KBM-7 (cell line): ENCODE measurements at regions not wholly inside any gene's neighbourhood (a gene's known extent, or its start where the extent isn't known, plus 50 kb on each side); places are given as distances from the start of the nearest gene placed in this dataset.

Experiments used
- DNase-seq: peaks from one replicate; pipeline ENCODE4 v3.0.0-alpha.2; 2015
- in situ Hi-C: fragments of 300-500 bp; cut with MboI; formaldehyde crosslinking; loops from 2 replicates; pipeline ENCODE4 v1.14.3; 2020; ENCODE audit warnings: low sequenced_read_pairs, low pct_unique_long_range_greater_than_20kb, mixed read lengths

DNA sequence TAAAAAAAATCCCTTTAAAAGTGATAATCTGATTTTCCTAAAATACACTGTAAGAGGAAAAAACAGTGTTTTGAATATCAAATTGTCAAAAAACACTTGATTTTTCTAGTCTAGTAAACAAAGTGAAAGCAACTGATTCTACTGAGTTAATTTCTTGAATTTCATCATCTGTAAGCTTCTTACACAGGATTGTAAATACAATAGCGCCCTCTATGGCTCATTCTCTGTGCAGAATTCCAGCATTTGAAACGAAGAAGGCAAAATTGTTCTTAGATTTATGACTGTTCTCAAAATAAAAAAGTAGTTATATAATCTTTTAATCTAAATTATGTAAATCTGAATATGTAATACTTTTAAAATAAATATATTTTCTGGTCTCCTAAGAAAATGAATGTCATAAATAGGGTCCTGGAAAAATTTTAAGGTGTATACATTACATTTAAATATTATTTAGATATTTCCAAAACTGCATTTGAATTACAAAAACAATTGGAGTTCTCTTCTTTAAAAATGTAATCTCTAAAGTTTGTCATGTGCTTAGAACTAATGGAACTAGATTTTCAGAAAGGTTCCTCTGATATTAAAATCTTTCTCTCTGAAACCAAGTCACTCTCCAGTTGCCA is 176.9 kb upstream of the MC4R start:
- DNase-seq, result peak; percentile 49
- in situ Hi-C loops, result no loop called here

DNA sequence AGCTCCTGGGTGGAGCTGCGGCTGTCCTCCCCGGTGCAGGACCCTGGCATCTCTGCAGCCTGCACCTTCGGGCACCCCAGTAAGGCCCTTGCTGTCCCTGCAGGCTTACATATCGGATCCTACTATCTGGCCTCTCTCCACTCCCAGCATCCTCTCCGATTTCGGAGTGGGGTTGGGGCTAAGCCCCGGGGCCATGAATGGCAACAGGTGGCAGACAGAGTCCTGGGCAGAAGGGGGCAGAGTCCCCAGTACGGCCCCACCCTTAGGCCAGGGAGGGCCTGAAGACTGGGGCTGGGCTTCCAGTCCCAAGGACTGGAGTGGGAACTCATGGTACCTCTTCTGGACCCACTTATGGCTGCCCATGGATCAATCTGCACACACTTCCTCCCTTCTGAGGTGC is 180.4 kb upstream of the MC4R start:
- DNase-seq, result no peak
- in situ Hi-C loops, result no loop called here

DNA sequence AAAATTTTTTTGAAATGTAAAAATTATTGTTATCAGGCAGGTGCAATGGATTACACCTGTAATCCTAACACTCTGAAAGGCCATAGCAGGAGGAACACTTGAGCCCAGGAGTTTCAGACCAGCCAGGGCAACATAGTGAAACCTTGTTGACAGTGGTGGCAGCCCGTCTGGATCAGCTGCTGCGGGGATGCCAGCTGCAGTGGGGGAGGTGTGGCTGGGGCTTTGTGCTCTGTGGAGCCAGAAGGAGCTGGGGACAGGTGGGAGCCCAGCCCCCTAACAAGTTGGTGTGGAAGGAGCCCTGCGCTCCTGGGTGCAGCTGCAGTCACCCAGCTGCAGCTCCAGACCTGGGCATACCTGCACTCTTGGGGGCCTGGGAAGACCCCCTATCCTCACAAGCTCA is 182.4 kb upstream of the MC4R start:
- in situ Hi-C loops, result no loop called here
- no peak for DNase-seq

DNA sequence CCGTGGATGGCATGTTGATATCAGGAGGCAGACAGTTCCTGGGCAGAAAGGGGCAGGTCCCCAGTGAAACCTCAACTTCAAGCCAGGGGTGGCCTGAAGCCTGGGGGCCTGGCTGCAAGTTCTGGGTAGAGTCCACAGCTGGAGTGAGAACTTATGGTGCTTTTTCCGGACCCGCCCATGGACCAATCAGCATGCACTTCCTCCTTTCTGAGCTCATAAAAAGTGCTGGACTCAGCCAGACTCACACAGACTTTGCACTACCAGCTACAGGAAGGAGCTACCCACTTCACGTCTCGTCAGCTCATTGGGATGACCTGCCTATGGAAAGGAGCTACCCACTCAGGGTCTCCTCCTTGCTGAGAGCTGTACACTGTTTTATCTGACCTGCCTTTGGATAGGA is 183.1 kb upstream of the MC4R start:
- in situ Hi-C loops, result no loop called here
- no peak for DNase-seq

DNA sequence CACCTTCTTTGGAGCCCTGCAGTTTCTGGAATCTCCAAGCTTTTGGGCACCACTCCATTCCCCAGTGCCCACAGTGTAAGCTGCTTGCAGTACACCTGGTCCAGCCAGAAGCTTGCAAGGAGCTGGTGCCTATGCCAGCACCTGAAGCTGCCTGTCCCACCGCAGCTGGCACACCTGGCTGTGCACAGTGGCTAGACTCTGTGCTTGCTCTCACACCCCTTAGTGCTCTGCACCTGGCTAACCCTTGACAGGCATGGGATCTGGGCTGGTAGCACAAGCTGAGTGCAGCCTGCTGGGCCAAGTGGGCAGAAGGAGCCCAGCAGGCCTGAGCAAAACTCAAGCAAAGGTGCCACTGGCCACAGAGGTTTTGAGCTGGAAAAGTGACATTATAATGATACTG is 183.8 kb upstream of the MC4R start:
- in situ Hi-C loops, result no loop called here
- DNase-seq, result no peak

DNA sequence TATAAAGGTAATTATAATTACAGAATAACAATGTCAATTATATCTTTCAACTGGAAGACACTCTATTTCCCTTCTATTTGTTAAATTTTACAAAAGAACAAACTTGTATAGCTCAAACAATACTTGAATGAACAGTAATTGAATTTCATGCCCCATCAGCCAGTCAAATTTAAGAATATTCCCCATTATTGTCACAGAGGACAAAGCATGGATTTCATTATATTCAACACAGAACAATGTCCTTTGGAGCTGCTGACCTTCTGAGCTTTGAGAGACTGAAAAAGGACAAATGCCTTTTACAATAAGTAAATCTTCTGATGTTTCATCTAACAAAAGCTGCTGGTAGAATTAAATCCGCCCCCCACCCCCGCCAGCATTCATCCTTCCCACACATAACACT is 187.5 kb upstream of the MC4R start:
- in situ Hi-C loops, result no loop called here
- DNase-seq, result no peak

DNA sequence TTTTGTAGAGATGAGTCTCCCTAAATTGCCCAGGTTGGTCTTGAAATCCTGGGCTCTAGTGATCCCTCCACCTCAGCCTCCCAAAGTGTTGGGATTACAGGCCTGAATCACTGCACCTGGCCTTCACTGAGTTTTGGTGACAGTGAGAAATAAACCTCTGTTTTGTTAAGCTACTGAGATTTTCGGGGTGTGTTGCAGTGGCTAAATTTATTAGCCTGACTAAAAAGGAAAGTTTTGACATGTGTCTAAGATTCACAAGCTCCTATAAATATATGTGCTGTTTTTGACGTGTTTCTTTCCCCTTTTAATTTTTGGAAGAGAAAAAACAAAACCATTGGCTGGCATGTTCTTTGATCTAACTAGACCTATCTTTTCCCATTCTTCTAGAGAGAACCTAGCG is 190.5 kb upstream of the MC4R start:
- in situ Hi-C loops, result no loop called here

DNA sequence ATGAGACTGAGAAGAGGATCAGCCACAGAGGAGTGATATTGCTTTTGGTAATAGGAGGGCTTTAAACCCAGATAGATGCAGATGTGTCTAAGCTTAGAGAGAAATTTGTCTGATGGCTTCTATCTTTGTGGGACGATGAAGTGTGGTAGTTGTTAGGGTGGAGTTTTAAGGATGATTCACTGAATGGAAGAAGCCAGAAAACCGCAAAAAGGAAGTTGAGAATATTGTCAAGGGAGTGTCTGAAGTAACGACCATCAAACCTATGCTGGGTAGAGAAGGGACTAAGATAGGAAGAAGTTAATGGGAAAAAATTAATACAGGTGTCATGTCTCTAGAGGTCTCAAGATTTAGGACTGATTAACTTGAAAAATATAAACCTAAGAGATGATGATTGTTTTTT is 195.6 kb upstream of the MC4R start:
- DNase-seq, result peak; percentile 40
- in situ Hi-C loops, result no loop called here

More for the DNA sequence above, 190.5 kb upstream of the MC4R start:
- DNase-seq, result no peak

DNA sequence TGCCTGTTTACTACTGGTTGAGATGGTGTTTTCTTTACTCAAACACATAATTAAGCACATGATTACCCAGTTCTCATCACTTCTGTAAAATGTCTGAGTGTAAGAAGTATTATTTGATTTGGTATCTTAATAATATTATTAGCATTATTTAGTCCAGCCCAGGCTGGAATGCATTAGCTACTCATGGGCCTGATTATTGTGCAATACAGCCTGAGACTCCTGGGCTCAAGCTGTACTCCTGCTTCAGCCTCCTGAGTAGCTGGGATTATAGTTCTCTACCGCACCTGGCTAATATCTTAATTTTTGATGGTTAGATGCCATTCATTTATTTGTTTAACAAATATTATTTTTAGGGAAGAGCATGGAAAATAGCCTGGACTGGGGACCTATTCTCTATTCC is 197.6 kb upstream of the MC4R start:
- no peak for DNase-seq
- in situ Hi-C loops, result no loop called here

DNA sequence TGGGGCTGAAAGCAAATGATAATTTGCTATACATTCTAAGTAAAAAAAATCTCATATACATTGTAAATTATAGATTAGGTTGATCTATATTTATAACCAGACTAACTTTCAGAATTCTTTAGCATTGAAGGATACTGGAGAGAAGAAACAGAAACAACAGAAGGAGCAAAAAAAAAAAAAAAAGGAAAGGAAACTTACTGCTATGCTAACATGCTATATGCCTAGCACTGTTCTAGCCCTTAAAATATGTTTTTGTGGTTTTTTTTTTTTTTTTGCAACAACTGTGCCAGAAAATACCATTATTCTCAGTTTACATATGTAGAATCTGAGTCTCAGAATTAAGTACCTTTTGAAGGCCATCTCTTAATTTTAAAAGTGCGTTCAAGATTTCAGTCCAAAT is 204.9 kb upstream of the MC4R start:
- DNase-seq, result no peak
- in situ Hi-C loops, result no loop called here

DNA sequence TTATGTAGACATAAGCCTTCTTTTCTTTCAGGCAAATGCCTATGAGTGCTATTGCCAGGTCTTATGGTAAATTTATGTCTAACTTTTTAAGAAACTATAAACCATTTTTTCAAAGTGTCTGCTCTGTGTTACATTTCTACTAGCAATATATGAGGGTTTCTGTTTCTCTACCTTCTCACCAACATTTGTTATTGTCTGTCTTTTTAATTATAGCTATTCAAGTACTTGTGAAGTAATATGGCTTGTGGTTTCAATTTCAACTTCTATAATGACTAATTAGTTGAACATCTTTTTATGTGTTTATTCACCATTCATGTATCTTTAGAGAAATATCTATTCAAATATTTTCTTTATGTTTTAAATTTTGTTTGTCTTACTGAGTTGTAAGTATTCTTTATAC is 213.1 kb upstream of the MC4R start:
- no peak for DNase-seq

DNA sequence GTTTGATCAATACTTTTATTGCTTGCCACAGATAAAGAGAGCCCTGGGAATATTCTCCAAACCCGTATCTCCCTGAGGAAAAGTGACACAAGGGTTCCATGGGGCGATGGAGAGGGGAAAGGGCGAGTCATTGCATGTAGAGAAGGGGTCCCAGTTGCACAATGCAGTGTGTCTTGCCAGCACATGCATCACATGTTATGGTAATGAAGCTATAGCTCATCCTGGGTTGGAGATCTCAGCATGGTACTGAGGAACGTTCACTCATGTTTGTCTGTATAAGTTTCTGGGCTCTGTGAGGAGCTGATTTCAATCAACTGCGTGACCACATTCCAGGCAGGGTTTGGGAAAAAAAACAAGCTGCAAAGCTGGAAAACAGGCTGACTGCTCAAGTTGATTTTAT is 220.7 kb upstream of the MC4R start:
- in situ Hi-C loops, result no loop called here
- DNase-seq, result no peak

More for the DNA sequence above, 213.1 kb upstream of the MC4R start:
- in situ Hi-C loops, result no loop called here

DNA sequence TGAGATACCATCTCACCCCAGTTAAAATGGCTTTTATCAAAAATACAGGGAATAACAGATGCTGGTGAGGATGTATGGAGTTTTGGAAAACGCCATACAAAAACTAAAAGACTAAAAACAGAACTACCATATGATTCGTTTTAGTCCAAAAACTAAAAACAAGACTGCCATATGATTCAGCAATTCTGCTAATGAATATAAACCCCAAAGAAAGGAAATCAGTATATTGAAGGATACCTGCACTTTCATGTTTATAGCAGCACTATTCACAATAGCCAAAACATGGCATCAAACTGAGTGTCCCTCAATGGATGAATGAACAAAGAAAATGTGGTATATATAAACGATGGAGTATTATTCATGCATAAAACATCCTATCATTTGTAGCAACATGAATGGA is 224.4 kb upstream of the MC4R start:
- in situ Hi-C loops, result no loop called here
- no peak for DNase-seq

DNA sequence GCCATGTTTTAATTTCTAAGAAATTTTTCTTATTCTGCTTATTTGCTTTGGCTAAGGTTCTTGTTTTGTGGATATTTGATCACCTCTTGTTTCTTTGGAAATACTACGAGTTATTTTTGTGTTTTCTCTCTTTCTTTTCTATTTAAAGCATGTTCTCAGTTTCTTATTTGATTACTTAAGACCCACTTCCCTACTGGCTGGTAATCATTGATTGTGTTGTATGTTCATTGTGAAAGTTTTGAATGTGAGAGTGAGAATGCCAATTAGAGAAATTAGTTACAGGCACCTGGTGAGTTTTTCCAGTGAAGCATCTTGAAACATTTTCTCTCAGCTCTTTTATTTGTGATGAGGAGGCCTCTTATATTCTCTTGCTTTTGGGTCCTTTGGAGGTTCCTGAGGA is 226.7 kb upstream of the MC4R start:
- DNase-seq, result no peak
- in situ Hi-C loops, result no loop called here

DNA sequence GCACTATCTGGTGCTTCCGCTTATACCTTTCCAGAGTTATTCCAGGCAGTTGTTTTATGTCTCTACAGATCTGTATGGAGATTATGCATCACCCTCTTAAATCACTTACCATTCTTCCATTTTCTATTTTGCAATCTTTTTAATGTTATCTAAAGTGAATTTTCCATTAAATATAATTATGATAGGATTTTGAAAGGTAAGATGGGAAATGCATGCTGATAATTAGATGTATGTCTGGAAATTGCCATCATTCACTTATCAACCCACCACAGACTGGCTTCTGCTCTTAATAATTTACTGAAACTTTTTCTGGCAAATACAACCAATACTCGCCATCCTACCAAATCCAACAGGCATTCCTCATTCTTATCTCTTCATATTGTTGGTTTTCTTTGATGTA is 227.4 kb upstream of the MC4R start:
- no peak for DNase-seq
- in situ Hi-C loops, result no loop called here

DNA sequence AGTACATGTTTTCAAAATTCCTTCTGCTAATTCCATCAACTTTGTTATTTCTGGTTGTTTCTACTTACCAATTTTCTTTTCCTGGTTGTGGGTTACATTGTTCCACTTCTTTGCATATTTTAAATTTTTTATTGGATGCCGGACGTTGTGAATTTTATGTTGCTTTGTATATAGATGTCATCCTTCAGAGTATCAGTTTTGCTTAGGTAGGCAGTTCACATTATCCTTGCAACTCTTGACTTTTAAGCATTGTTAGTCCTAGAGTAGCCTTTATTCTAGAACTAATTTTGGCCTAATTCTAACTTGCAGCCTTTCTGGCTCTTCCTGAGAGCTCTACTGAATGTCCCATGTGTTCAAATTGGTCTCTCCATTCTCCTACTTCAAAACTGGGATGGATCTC is 228.7 kb upstream of the MC4R start:
- in situ Hi-C loops, result no loop called here
- DNase-seq, result no peak

DNA sequence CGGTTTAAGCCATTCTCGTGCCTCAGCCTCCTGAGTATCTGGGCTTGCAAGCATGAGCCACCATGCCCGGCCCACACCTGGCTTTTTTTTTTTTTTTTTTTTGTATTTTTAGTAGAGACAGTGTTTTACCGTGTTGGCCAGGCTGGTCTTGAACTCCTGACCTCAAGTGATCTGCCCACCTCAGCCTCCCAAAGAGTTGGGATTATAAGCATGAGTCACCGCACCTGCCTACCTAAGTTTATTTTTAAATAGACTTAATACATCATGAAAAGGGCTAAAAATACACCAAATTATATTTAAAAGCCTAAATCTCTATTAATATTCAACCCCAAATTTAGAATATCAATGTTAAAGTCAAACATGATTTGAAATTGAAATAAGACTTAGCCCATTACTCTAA is 250.8 kb upstream of the MC4R start:
- in situ Hi-C loops, result no loop called here

DNA sequence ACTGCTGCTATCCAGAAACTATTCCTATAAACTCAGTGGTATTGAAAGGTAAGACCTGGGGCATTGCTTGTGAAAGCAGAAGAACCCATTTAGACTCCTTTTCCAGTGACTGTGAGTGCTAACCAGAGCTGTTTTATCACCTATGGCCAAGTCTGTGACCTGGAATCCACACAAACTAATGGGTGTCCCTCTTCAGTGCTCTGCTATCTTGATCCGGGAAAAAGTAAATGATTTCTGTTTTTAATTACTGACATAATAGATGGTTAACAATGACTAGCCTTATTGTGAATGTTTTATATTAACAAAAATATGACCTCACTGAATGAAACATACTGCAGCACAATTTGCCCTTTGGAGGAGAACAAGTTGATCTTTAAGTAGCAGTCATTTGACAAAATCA is 251.6 kb upstream of the MC4R start:
- no peak for DNase-seq
- in situ Hi-C loops, result no loop called here

More for the DNA sequence above, 250.8 kb upstream of the MC4R start:
- DNase-seq, result no peak

DNA sequence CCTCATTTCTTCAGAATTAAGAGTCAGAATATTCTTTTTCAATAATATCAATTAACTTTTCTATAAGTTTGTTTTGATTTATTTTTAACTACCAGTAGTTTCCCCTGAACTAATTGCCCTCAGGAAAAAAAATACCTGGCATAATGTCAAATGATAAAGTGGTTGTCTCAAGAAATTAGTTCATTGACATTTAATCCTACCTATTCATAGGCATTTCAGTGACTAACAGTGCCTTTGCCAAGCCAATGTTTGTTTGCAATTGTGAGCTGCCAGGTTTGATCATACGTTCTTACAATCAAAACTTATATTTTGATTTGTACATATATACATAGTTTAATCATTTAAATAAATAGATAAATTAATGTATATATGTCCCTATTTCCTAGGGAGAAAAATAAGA is 267.3 kb upstream of the MC4R start:
- DNase-seq, result no peak
- in situ Hi-C loops, result no loop called here

DNA sequence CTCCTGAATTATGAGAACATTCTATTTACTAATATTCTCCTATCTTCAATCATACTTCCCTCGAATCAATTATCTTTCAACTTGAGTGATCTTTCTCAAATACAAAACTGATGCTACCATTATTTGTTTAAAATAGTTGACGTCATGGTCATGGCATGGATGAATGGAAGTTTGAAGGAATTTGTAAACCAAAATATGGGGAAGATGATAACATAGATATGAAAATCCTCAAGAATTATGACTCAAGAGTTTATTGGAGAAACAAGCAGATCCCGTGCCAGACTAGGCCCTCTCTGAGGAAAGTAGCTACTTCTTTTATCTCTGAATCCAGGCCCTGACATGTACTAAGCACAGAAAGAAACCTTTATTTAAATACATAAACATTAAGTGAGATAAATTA is 270.4 kb upstream of the MC4R start:
- in situ Hi-C loops, result no loop called here
- DNase-seq, result no peak

DNA sequence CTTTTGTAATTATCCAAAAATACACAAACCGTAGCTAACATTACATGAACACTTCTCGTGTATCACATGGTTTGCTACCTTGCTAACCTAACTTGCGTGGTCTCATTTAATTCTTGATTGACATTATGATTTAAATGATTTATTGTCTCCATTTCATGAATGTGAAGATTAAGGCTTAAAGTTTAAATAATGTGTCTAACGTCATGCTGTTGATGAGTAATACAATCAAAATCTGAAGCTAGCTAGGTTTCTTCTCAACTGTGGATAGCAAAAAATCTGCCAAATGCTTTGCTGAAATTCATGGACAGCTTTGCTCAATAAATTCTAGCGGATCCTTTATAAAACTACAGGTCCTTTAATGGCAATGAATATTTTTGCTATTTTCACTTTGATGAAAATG is 274.1 kb upstream of the MC4R start:
- DNase-seq, result no peak
- in situ Hi-C loops, result no loop called here

DNA sequence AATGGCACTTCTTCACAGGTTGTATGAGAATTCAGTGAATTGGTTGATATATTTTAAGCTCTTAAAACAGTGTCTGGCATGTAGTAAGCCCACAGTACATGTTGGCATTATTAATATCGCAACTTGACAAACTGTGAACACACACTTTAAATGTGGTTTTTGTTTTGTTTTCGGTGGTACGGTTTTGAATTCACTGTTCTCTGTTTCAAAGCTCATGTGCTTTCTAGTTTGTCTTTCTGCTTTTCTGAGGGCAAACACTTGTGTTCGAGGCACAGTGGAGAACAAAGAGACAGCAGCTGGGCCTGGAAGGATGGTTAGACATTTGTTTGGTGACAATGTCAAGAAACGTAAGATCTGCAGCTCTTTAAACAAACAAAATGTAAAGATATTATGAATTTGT is 276.5 kb upstream of the MC4R start:
- DNase-seq, result no peak
- in situ Hi-C loops, result no loop called here
